Tibial nerve (tissue), 4 donors: ENCODE measurements at regions not wholly inside any gene's neighbourhood (a gene's known extent, or its start where the extent isn't known, plus 50 kb on each side); places are given as distances from the start of the nearest gene placed in this dataset.

Source experiments
- DNase-seq, 2 donors: peaks; one replicate each; pipeline ENCODE4 v3.0.0-alpha.2; 2019; ENCODE audit warnings: low spot score in 2 of 2
- H3K27ac ChIP-seq, 4 donors: fragments of 200-600 bp; sonication (generic) in 3 of 4; one replicate each; pipeline ENCODE4 v1.5.1; 2017 to 2019; ENCODE audit warnings: mild to moderate bottlenecking in 1 of 4
- H3K27me3 ChIP-seq, 2 donors: fragments of 200-600 bp; sonication (generic) in 1 of 2; one replicate each; pipeline versions ENCODE4 v1.5.1 to v1.6.0; 2017 to 2019
- H3K36me3 ChIP-seq, 3 donors: fragments of 200-600 bp; sonication (generic); one replicate each; pipeline ENCODE4 v1.5.1; 2018 to 2019
- H3K4me1 ChIP-seq, 4 donors: fragments of 200-600 bp; sonication (generic) in 3 of 4; one replicate each; pipeline ENCODE4 v1.5.1; 2017 to 2019
- H3K4me3 ChIP-seq, 4 donors: fragments of 200-600 bp; sonication (generic) in 3 of 4; one replicate each; pipeline ENCODE4 v1.5.1; 2017 to 2019; ENCODE audit warnings: mild to moderate bottlenecking in 1 of 4, moderate library complexity in 1 of 4
- H3K9me3 ChIP-seq, 4 donors: fragments of 200-600 bp; sonication (generic) in 3 of 4; one replicate each; pipeline ENCODE4 v1.5.1; 2017 to 2019
- CTCF ChIP-seq, 5 experiments: fragments of 200-600 bp in 3 of 5; fragments of 450-650 bp in 2 of 5; sonication (generic) in 3 of 5; IDR thresholded peaks; one replicate each; pipeline ENCODE4 v1.5.1; 2016 to 2019; ENCODE audit warnings: antibody characterized with exemption in 5 of 5, mild to moderate bottlenecking in 3 of 5, moderate library complexity in 2 of 5
- EP300 ChIP-seq, 2 donors: sonication (generic); formaldehyde crosslinking; IDR thresholded peaks; one replicate each; pipeline ENCODE4 v1.6.1; 2017; ENCODE audit warnings: antibody characterized with exemption in 2 of 2, mild to moderate bottlenecking in 1 of 2
- POLR2A ChIP-seq, 2 donors: fragments of 450-650 bp; IDR thresholded peaks; one replicate each; pipeline ENCODE4 v1.6.1; 2017; ENCODE audit warnings: antibody characterized with exemption in 2 of 2, mild to moderate bottlenecking in 2 of 2, moderate library complexity in 2 of 2
- WGBS, 2 donors: methylation state at CpG; one replicate each; pipeline ENCODE4 v1.1.5; 2018; 5-methylcytosine and 5-hydroxymethylcytosine counted together

- H3K4me1 ChIP-seq = no peaks in the 10 kb centered on the region
- H3K27me3 ChIP-seq = no peaks in the 10 kb centered on the region
- WGBS, 2 donors = 52 to 58% methylated on average over 3 of the region's 3 CpGs
- TF ChIP-seq CTCF (IDR thresholded peaks at IDR 0.05) (no peak), POLR2A (IDR thresholded peaks at IDR 0.05) (no peak), EP300 (IDR thresholded peaks at IDR 0.05) (no peak)
- H3K4me3 ChIP-seq = no peak overlapping the region
- DNase-seq = no peak
- no peak overlapping the region for H3K27ac ChIP-seq
- H3K36me3 ChIP-seq = no peaks in the 10 kb centered on the region
- peaks cover 0 to 21% (median 3%) of the 10 kb centered on the region in 4 donors for H3K9me3 ChIP-seq
These were observed 577.0 kb upstream of the DPP6 start for GRCh38 chr7:153475239-153475638.

DNA sequence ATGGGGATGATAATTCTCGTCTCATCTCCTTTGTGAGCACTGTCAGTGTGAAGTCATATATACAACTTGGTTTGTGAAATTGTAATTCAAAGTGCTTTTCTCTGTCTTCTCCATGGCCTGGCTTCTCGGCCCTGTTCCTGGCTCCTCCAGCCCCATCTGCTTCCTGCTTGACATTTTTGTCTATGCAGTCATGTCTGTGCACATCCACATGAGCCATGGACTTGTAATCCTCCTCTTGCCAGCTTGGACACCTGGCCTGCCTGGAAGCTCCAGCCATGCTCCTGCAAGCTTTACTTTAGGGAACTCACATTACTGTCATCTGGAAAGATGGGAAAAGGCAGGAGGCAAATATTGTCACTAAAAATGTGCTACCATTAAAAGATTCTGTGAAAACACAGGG lies 576.0 kb upstream of the DPP6 start:
- Histone ChIP-seq H3K27me3 (no peaks in the 10 kb centered on the region), H3K27ac (no peak overlapping the region), H3K4me1 (no peaks in the 10 kb centered on the region), H3K9me3 (peaks cover 0 to 31% (median 3%) of the 10 kb centered on the region in 4 donors), H3K36me3 (no peaks in the 10 kb centered on the region), H3K4me3 (no peak overlapping the region)
- 69 to 86% methylated on average over 2 of the region's 2 CpGs for WGBS, 2 donors
- TF ChIP-seq POLR2A (IDR thresholded peaks at IDR 0.05) = no peak
- no peak for TF ChIP-seq EP300 (IDR thresholded peaks at IDR 0.05)
- no peak for TF ChIP-seq CTCF (IDR thresholded peaks at IDR 0.05)
- DNase-seq = no peak

DNA sequence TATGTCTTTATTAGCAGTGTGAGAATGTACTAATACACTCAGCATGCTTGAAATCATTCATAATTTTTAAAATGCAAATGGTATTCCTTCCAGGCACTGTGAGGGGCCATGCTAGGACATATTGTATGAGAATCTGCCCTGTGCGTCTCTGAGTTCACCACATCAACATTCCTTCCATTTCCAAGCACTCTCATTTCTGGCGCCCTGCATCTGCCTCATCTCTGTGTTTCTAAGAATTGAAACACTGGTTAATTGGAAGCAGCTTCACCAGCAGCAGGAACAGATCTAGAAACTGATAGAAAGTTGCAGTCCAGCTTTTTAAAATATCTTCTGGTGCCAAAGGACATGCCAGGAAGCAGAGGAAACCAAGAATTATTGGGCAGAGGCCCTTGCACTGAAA lies 555.9 kb upstream of the DPP6 start:
- H3K36me3 ChIP-seq = no peaks in the 10 kb centered on the region
- DNase-seq = no peak
- WGBS, 2 donors = 52 to 62% methylated on average over 2 of the region's 2 CpGs
- H3K4me3 ChIP-seq = no peak overlapping the region
- TF ChIP-seq EP300 (IDR thresholded peaks at IDR 0.05) (no peak), POLR2A (IDR thresholded peaks at IDR 0.05) (no peak), CTCF (IDR thresholded peaks at IDR 0.05) (no peak)
- peaks cover 0 to 11% (median 0%) of the 10 kb centered on the region in 4 donors for H3K9me3 ChIP-seq
- no peaks in the 10 kb centered on the region for H3K4me1 ChIP-seq
- H3K27ac ChIP-seq = no peak overlapping the region
- no peaks in the 10 kb centered on the region for H3K27me3 ChIP-seq

GRCh38 chr7:153503093-153503492 lies 549.1 kb upstream of the DPP6 start:
- 78 to 91% methylated on average over 5 of the region's 5 CpGs for WGBS, 2 donors
- no peak overlapping the region for H3K27ac ChIP-seq

More at GRCh38 chr7:153503093-153503492, 549.1 kb upstream of the DPP6 start:
- Histone ChIP-seq H3K9me3 (peaks cover 0 to 14% (median 2%) of the 10 kb centered on the region in 4 donors), H3K4me1 (no peaks in the 10 kb centered on the region), H3K4me3 (no peak overlapping the region), H3K27me3 (no peaks in the 10 kb centered on the region), H3K36me3 (no peaks in the 10 kb centered on the region)
- TF ChIP-seq EP300 (IDR thresholded peaks at IDR 0.05) (no peak), CTCF (IDR thresholded peaks at IDR 0.05) (no peak)
- DNase-seq = no peak
